Naive thymus-derived CD4-positive, alpha-beta T cell (primary cell): ENCODE measurements at regions not wholly inside any gene's neighbourhood (a gene's known extent, or its start where the extent isn't known, plus 50 kb on each side); places are given as distances from the start of the nearest gene placed in this dataset.

Source experiments
- ATAC-seq: fragments of 150-1000 bp; cut with Tn5 transposase; 2 replicates; pipeline ENCODE4 v1.10.0; 2021; ENCODE audit warnings: mild to moderate bottlenecking, moderate library complexity
- CTCF ChIA-PET: fragments of 350-600 bp; sonication (Branson Sonifier 250); formaldehyde crosslinking; loops from one replicate; lab custom pipeline; 2021; ENCODE audit warnings: antibody characterized with exemption; lab: Charles Lee
- POLR2A ChIA-PET: fragments of 350-600 bp; sonication (Branson Sonifier 250); formaldehyde crosslinking; loops from one replicate; lab custom pipeline; 2021; ENCODE audit warnings: antibody characterized with exemption, inconsistent platforms; lab: Charles Lee
- DNase-seq, 9 donors: peaks; one replicate each; pipeline versions ENCODE4 v3.0.0 to v3.0.0-alpha.2; 2020 to 2022; ENCODE audit warnings: mixed read lengths in 1 of 9
- H3K27ac ChIP-seq: one replicate; pipeline ENCODE4 v1.7.0; 2013; ENCODE audit warnings: mild to moderate bottlenecking, low read depth, low read length, moderate library complexity
- H3K27me3 ChIP-seq, 2 donors: one replicate each; pipeline ENCODE4 v1.7.0; 2013; ENCODE audit warnings: low read length in 2 of 2, mild to moderate bottlenecking in 2 of 2, moderate library complexity in 2 of 2; ENCODE audit not compliant: control insufficient read depth in 2 of 2, insufficient read depth in 2 of 2
- H3K36me3 ChIP-seq, 3 experiments: 1 replicate in 2 of 3; 2 replicates in 1 of 3; pipeline ENCODE4 v1.7.0; 2013; ENCODE audit warnings: low read length in 3 of 3, mild to moderate bottlenecking in 3 of 3, moderate library complexity in 1 of 3; ENCODE audit not compliant: insufficient read depth in 3 of 3, control insufficient read depth in 2 of 3
- H3K4me1 ChIP-seq, 2 donors: one replicate each; pipeline ENCODE4 v1.7.0; 2013; ENCODE audit warnings: low read length in 2 of 2, mild to moderate bottlenecking in 2 of 2, moderate library complexity in 1 of 2; ENCODE audit not compliant: control insufficient read depth in 2 of 2, insufficient read depth in 2 of 2
- H3K4me3 ChIP-seq: 2 replicates; pipeline ENCODE4 v1.7.0; 2013; ENCODE audit warnings: mild to moderate bottlenecking, low read length
- H3K9me3 ChIP-seq, 3 experiments: 1 replicate in 2 of 3; 2 replicates in 1 of 3; pipeline ENCODE4 v1.7.0; 2013; ENCODE audit warnings: low read length in 3 of 3; ENCODE audit not compliant: control insufficient read depth in 2 of 3
- H3K27ac Mint-ChIP-seq, 9 donors: one replicate each; pipeline ENCODE4 v1.8.0; 2020 to 2022; ENCODE audit warnings: mixed read lengths in 9 of 9, mild to moderate bottlenecking in 8 of 9, moderate library complexity in 5 of 9, inconsistent platforms in 2 of 9
- H3K27me3 Mint-ChIP-seq, 5 donors: one replicate each; pipeline ENCODE4 v1.8.0; 2021 to 2022; ENCODE audit warnings: mixed read lengths in 5 of 5, mild to moderate bottlenecking in 1 of 5
- H3K36me3 Mint-ChIP-seq, 5 donors: one replicate each; pipeline ENCODE4 v1.8.0; 2020 to 2022; ENCODE audit warnings: mixed read lengths in 5 of 5, mild to moderate bottlenecking in 3 of 5, inconsistent platforms in 1 of 5
- H3K4me1 Mint-ChIP-seq, 7 donors: one replicate each; pipeline ENCODE4 v1.8.0; 2020 to 2022; ENCODE audit warnings: mixed read lengths in 7 of 7, mild to moderate bottlenecking in 3 of 7, inconsistent platforms in 1 of 7
- H3K4me3 Mint-ChIP-seq, 10 donors: one replicate each; pipeline ENCODE4 v1.8.0; 2020 to 2022; ENCODE audit warnings: mild to moderate bottlenecking in 10 of 10, mixed read lengths in 10 of 10, moderate library complexity in 6 of 10, inconsistent platforms in 2 of 10
- H3K9me3 Mint-ChIP-seq, 11 donors: one replicate each; pipeline ENCODE4 v1.8.0; 2020 to 2022; ENCODE audit warnings: mixed read lengths in 11 of 11, mild to moderate bottlenecking in 4 of 11, inconsistent platforms in 1 of 11, moderate library complexity in 1 of 11
- intact Hi-C, 2 donors: fragments of 100-400 bp; cut with micrococcal nuclease; formaldehyde crosslinking; loops; one replicate each; pipeline ENCODE4 v1.15.1; 2023

DNA sequence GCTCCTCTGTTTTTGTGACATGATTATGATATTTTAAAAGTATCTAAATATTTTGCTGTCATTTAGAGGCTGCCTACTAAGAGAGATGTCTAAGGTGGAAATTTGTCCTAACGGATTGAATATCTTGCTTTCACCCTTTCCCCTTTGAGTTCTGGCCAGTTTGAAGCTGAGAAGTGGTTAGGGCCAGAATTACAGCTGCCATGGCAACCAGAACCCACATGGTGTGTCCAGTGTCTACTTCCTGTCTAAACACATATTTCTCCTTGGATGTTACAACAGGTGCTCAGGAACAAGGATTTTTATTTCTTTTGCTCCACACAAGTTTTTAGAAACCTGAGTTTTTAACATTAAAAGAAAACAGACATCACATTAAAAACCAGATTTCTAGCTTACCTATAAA, 335.1 kb upstream of the OR4E1 start:
- ChIA-PET POLR2A (interaction anchor here (0.7 to 2.0 kb wide), 2 partner anchors 18 to 45 kb away, joined by 3 to 7 read pairs; no protein-coding TSS in a partner anchor), CTCF (interaction anchor here (1.0 kb wide), 1 partner anchor 11 kb away, joined by 4 read pairs; no protein-coding TSS in a partner anchor)
- peaks cover 2 to 21% (median 16%) of the 10 kb centered on the region in 7 donors for H3K4me1 Mint-ChIP-seq

DNA sequence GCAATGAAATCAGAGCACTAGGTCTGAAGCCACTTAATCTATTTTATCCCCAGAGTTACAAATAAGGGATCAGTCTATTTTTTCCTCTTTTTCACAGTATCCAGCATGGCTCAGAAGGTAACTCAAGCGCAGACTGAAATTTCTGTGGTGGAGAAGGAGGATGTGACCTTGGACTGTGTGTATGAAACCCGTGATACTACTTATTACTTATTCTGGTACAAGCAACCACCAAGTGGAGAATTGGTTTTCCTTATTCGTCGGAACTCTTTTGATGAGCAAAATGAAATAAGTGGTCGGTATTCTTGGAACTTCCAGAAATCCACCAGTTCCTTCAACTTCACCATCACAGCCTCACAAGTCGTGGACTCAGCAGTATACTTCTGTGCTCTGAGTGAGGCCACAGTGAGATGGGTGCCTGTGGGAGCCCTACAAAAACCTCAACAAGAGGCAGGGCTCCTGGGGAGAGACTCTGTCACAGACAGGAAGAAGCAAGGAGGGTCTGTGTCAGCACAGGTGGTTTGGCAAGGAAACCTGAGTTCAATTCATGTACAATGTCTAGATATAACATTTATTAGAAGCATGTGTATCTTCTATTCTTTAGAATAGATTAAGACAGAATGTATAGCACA, 334.3 kb upstream of the OR4E1 start:
- Mint-ChIP-seq H3K4me3 (peak overlapping the region in 9 of 10 donors; percentile 64 to 84 (median 76)), H3K4me1 (peaks cover 2 to 23% (median 21%) of the 10 kb centered on the region in 7 donors), H3K27ac (peak overlapping the region; percentile 62 to 93 (median 86)), H3K9me3 (peaks cover 0 to 1% (median 0%) of the 10 kb centered on the region in 11 donors), H3K36me3 (peaks cover 0 to 13% (median 3%) of the 10 kb centered on the region in 5 donors), H3K27me3 (no peaks in the 10 kb centered on the region)
- Histone ChIP-seq H3K4me3 (peak overlapping the region; percentile 36), H3K4me1 (peaks cover 0 to 9% of the 10 kb centered on the region in 2 donors), H3K27me3 (no peaks in the 10 kb centered on the region), H3K36me3 (no peaks in the 10 kb centered on the region), H3K9me3 (no peaks in the 10 kb centered on the region), H3K27ac (peak overlapping the region; percentile 51)
- intact Hi-C loops = loop anchor here in 1 of 2 donors (10.0 kb wide), 1 partner anchor 77 kb away; no protein-coding TSS in a partner anchor
- ChIA-PET CTCF (no interaction called here), POLR2A (interaction anchor here (0.7 to 1.1 kb wide), 2 partner anchors 534 to 542 kb away, joined by 4 read pairs; no protein-coding TSS in a partner anchor)
- peak; percentile 34 for ATAC-seq
- peak in 1 of 9 donors; percentile 21 for DNase-seq

More for the DNA sequence above, 335.1 kb upstream of the OR4E1 start:
- Histone ChIP-seq H3K27me3 (no peaks in the 10 kb centered on the region), H3K27ac (peak overlapping the region; percentile 51), H3K4me1 (peaks cover 0 to 9% of the 10 kb centered on the region in 2 donors), H3K4me3 (no peak overlapping the region), H3K36me3 (no peaks in the 10 kb centered on the region), H3K9me3 (no peaks in the 10 kb centered on the region)
- ATAC-seq (no peak), DNase-seq (no peak)
- H3K27ac Mint-ChIP-seq = peak overlapping the region in 1 of 9 donors; percentile 45
- H3K9me3 Mint-ChIP-seq = peaks cover 0 to 1% (median 0%) of the 10 kb centered on the region in 11 donors
- intact Hi-C loops = loop anchor here in 1 of 2 donors (10.0 kb wide), 1 partner anchor 76 kb away; no protein-coding TSS in a partner anchor
- peak overlapping the region in 1 of 10 donors; percentile 2 for H3K4me3 Mint-ChIP-seq
- peaks cover 0 to 13% (median 3%) of the 10 kb centered on the region in 5 donors for H3K36me3 Mint-ChIP-seq
- H3K27me3 Mint-ChIP-seq = no peaks in the 10 kb centered on the region

DNA sequence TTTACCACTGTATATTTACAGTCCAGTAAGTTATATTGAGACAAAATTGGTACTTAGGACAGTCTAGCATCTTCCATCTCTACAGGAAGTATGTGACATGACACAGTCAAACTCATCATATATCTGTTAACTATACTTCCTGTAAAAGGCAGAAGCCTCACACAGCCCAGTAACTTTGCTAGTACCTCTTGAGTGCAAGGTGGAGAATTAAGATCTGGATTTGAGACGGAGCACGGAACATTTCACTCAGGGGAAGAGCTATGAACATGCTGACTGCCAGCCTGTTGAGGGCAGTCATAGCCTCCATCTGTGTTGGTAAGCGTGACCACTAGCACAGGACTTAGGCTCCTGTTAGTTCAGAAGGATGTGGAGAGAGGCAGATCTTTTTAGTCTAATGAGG, 333.7 kb upstream of the OR4E1 start:
- Mint-ChIP-seq H3K9me3 (peaks cover 0 to 1% (median 0%) of the 10 kb centered on the region in 11 donors), H3K4me1 (peaks cover 3 to 29% (median 25%) of the 10 kb centered on the region in 7 donors), H3K27ac (peak overlapping the region; percentile 62 to 93 (median 86)), H3K36me3 (peaks cover 0 to 13% (median 3%) of the 10 kb centered on the region in 5 donors), H3K27me3 (no peaks in the 10 kb centered on the region), H3K4me3 (peak overlapping the region; percentile 51 to 84 (median 75))
- Histone ChIP-seq H3K9me3 (no peaks in the 10 kb centered on the region), H3K4me1 (peaks cover 4 to 13% of the 10 kb centered on the region in 2 donors), H3K36me3 (no peaks in the 10 kb centered on the region), H3K4me3 (peak overlapping the region; percentile 36), H3K27me3 (no peaks in the 10 kb centered on the region), H3K27ac (peak overlapping the region; percentile 51)
- intact Hi-C loops = loop anchor here in 1 of 2 donors (10.0 kb wide), 1 partner anchor 77 kb away; no protein-coding TSS in a partner anchor
- DNase-seq (peak in 2 of 9 donors; percentile 19 to 25), ATAC-seq (peak; percentile 40)
- ChIA-PET CTCF (interaction anchor here (0.9 kb wide), 1 partner anchor 32 kb away, joined by 3 read pairs; no protein-coding TSS in a partner anchor), POLR2A (interaction anchor here (0.6 to 1.1 kb wide), 3 partner anchors 503 to 542 kb away, joined by 4 to 5 read pairs (median 4); no protein-coding TSS in a partner anchor)

DNA sequence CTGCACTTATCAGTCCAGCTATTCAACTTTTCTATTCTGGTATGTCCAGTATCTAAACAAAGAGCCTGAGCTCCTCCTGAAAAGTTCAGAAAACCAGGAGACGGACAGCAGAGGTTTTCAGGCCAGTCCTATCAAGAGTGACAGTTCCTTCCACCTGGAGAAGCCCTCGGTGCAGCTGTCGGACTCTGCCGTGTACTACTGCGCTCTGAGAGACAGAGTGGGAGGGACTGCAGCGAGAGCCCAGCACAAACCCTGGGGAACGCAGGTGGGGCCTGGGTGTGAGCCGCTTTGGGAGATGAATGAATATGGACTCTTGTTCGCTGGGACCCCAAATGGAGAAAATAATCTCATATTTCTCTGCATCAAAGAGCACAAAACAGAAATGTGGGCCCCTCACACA, 329.8 kb upstream of the OR4E1 start:
- POLR2A ChIA-PET = interaction anchor here (0.8 to 1.9 kb wide), 9 partner anchors 13 to 553 kb away, joined by 3 to 7 read pairs (median 3); no protein-coding TSS in a partner anchor
- Histone ChIP-seq H3K4me3 (peak overlapping the region; percentile 65), H3K27me3 (no peaks in the 10 kb centered on the region), H3K27ac (peak overlapping the region; percentile 62), H3K36me3 (no peaks in the 10 kb centered on the region), H3K4me1 (peaks cover 6 to 16% of the 10 kb centered on the region in 2 donors), H3K9me3 (no peaks in the 10 kb centered on the region)
- Mint-ChIP-seq H3K36me3 (peaks cover 0 to 13% (median 3%) of the 10 kb centered on the region in 5 donors), H3K27ac (peak overlapping the region; percentile 90 to 96 (median 94)), H3K9me3 (peaks cover 0 to 1% (median 0%) of the 10 kb centered on the region in 11 donors), H3K27me3 (no peaks in the 10 kb centered on the region), H3K4me3 (peak overlapping the region; percentile 78 to 88 (median 84)), H3K4me1 (peaks cover 3 to 34% (median 31%) of the 10 kb centered on the region in 7 donors)
- DNase-seq (peak in 1 of 9 donors; percentile 21), ATAC-seq (peak; percentile 42)
- CTCF ChIA-PET = interaction anchor here (0.8 to 1.7 kb wide), 9 partner anchors 11 to 500 kb away, joined by 3 to 11 read pairs (median 4); no protein-coding TSS in a partner anchor
- intact Hi-C loops = loop anchor here (1.0 to 10.0 kb wide), 7 partner anchors 37 to 553 kb away; no protein-coding TSS in a partner anchor

DNA sequence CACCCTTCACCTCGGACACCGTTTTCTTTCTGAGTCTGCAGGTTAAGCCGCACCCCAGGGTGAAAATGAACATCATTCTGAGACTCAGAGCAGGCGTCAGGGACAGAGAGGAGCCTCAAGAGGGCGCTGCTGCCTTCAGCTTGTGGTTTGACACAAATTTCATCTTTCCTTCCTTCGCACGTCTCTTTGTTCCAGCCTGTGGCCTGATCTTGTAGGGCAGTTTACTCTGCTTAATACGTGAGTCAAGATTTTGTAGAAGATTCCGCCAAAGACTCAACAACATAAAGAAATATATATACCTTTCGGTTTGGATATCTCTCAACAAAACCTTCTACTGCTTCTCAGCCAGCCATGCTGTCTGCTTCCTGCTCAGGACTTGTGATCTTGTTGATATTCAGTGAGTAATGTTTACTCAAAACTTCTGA, 329.3 kb upstream of the OR4E1 start:
- Mint-ChIP-seq H3K36me3 (peaks cover 0 to 13% (median 3%) of the 10 kb centered on the region in 5 donors), H3K4me3 (peak overlapping the region; percentile 78 to 88 (median 84)), H3K27me3 (no peaks in the 10 kb centered on the region), H3K27ac (peak overlapping the region; percentile 90 to 96 (median 94)), H3K9me3 (peaks cover 0 to 1% (median 0%) of the 10 kb centered on the region in 11 donors), H3K4me1 (peaks cover 3 to 31% (median 29%) of the 10 kb centered on the region in 7 donors)
- DNase-seq (peak; percentile 27 to 71 (median 66)), ATAC-seq (peak; percentile 89)
- H3K27me3 ChIP-seq = no peaks in the 10 kb centered on the region
- peak overlapping the region; percentile 65 for H3K4me3 ChIP-seq
- H3K4me1 ChIP-seq = peaks cover 6 to 14% of the 10 kb centered on the region in 2 donors
- ChIA-PET CTCF (interaction anchor here (0.6 to 1.7 kb wide), 10 partner anchors 10 to 851 kb away, joined by 3 to 11 read pairs (median 4); no protein-coding TSS in a partner anchor), POLR2A (interaction anchor here (0.8 to 1.9 kb wide), 8 partner anchors 13 to 554 kb away, joined by 3 to 7 read pairs (median 4); no protein-coding TSS in a partner anchor)
- peak overlapping the region; percentile 62 for H3K27ac ChIP-seq
- H3K36me3 ChIP-seq = no peaks in the 10 kb centered on the region
- intact Hi-C loops = loop anchor here (1.0 to 10.0 kb wide), 7 partner anchors 37 to 554 kb away; no protein-coding TSS in a partner anchor
- H3K9me3 ChIP-seq = no peaks in the 10 kb centered on the region

DNA sequence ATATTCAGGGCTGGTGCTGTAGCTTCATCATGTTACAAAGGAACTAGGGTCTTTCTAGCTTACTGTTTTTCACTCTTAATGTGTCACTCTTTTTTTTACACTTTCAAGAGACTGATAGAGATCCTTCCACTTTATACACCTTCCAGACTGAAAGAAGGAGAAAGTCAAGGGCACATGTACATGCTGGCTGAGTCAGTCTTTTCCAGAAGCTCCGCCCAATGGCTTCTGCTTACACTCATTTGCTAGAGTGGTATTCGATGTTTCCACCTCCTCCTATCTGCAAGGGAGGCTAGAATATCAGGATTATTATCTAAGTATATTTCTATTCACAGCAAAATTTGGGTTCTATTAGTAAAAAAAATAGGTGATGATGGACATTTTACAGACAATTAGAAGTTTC, 325.8 kb upstream of the OR4E1 start:
- H3K27ac ChIP-seq = peak overlapping the region; percentile 54
- H3K4me3 Mint-ChIP-seq = peak overlapping the region in 8 of 10 donors; percentile 29 to 93 (median 76)
- intact Hi-C loops = no loop called here
- ChIA-PET CTCF (interaction anchor here (0.7 to 1.8 kb wide), 11 partner anchors 7 to 571 kb away, joined by 3 to 9 read pairs (median 4); no protein-coding TSS in a partner anchor), POLR2A (interaction anchor here (0.7 to 2.5 kb wide), 7 partner anchors 10 to 571 kb away, joined by 3 to 8 read pairs (median 4); no protein-coding TSS in a partner anchor)
- H3K4me1 Mint-ChIP-seq = peaks cover 3 to 36% (median 22%) of the 10 kb centered on the region in 7 donors
- no peaks in the 10 kb centered on the region for H3K9me3 Mint-ChIP-seq
- H3K27me3 ChIP-seq = no peaks in the 10 kb centered on the region
- DNase-seq (peak in 1 of 9 donors; percentile 18), ATAC-seq (no peak)
- peaks cover 6 to 7% of the 10 kb centered on the region in 2 donors for H3K4me1 ChIP-seq
- H3K4me3 ChIP-seq = no peak overlapping the region
- H3K36me3 ChIP-seq = no peaks in the 10 kb centered on the region
- peaks cover 0 to 2% (median 0%) of the 10 kb centered on the region in 5 donors for H3K27me3 Mint-ChIP-seq
- H3K9me3 ChIP-seq = no peaks in the 10 kb centered on the region
- H3K36me3 Mint-ChIP-seq = peaks cover 0 to 5% (median 0%) of the 10 kb centered on the region in 5 donors
- peak overlapping the region in 5 of 9 donors; percentile 34 to 60 (median 43) for H3K27ac Mint-ChIP-seq
